GM23338 (cell line): ENCODE measurements at regions not wholly inside any gene's neighbourhood (a gene's known extent, or its start where the extent isn't known, plus 50 kb on each side); places are given as distances from the start of the nearest gene placed in this dataset.
A peak's percentile ranks its signal among the peaks of the same experiment; 100 is the strongest.

Experiments
- ATAC-seq: fragments of 200-7000 bp; cut with Tn5 transposase; 3 replicates; pipeline ENCODE4 v1.9.1; 2020
- DNase-seq: peaks from one replicate; pipeline ENCODE4 v3.0.0-alpha.2; 2015; ENCODE audit warnings: low spot score
- H2AFZ ChIP-seq: fragments of 200-600 bp; sonication (generic); 2 replicates; pipeline ENCODE4 v1.8.0; 2016; ENCODE audit warnings: antibody characterized with exemption, mild to moderate bottlenecking, moderate library complexity
- H3F3A ChIP-seq: fragments of 200-600 bp; sonication (generic); replicated peaks from 2 replicates; pipeline ENCODE4 v1.8.0; 2017; ENCODE audit warnings: antibody characterized with exemption, mixed run types, low read depth
- H3K27ac ChIP-seq: fragments of 200-600 bp; sonication (generic); 2 replicates; pipeline ENCODE4 v1.6.1; 2016; ENCODE audit warnings: low read depth
- H3K27me3 ChIP-seq: fragments of 200-600 bp; sonication (generic); 2 replicates; pipeline ENCODE4 v1.8.0; 2016; ENCODE audit warnings: mild to moderate bottlenecking, mixed run types, moderate library complexity; ENCODE audit not compliant: insufficient read depth
- H3K36me3 ChIP-seq: fragments of 200-600 bp; sonication (generic); 2 replicates; pipeline ENCODE4 v1.8.0; 2016; ENCODE audit warnings: mild to moderate bottlenecking; ENCODE audit not compliant: insufficient read depth
- H3K4me1 ChIP-seq: fragments of 200-600 bp; sonication (generic); 2 replicates; pipeline ENCODE4 v1.8.0; 2016; ENCODE audit warnings: mild to moderate bottlenecking, moderate library complexity; ENCODE audit not compliant: insufficient read depth
- H3K4me2 ChIP-seq: fragments of 200-600 bp; sonication (generic); 2 replicates; pipeline ENCODE4 v1.7.1; 2017; ENCODE audit warnings: mixed run types
- H3K4me3 ChIP-seq: fragments of 200-600 bp; sonication (generic); 2 replicates; pipeline ENCODE4 v1.6.1; 2016; ENCODE audit warnings: mixed run types
- H3K79me2 ChIP-seq: fragments of 200-600 bp; sonication (generic); replicated peaks from 2 replicates; pipeline ENCODE4 v1.8.0; 2017; ENCODE audit warnings: mild to moderate bottlenecking; ENCODE audit not compliant: insufficient read depth
- H3K9me2 ChIP-seq: fragments of 200-600 bp; sonication (generic); 2 replicates; pipeline ENCODE4 v1.8.0; 2017; ENCODE audit not compliant: insufficient read depth
- H4K20me1 ChIP-seq: fragments of 200-600 bp; sonication (generic); replicated peaks from 2 replicates; pipeline ENCODE4 v1.8.0; 2017; ENCODE audit warnings: mild to moderate bottlenecking; ENCODE audit not compliant: insufficient read depth
- H3K27ac Mint-ChIP-seq: 2 replicates; pipeline ENCODE4 v1.8.0; 2020; ENCODE audit warnings: inconsistent platforms, mild to moderate bottlenecking, moderate library complexity, mixed read lengths
- H3K27me3 Mint-ChIP-seq: 3 replicates; pipeline ENCODE4 v1.8.0; 2022; ENCODE audit warnings: low read depth, mild to moderate bottlenecking, moderate library complexity, mixed read lengths, inconsistent platforms; ENCODE audit not compliant: insufficient read depth, poor library complexity
- H3K36me3 Mint-ChIP-seq: 3 replicates; pipeline ENCODE4 v1.8.0; 2021; ENCODE audit warnings: low read depth, mild to moderate bottlenecking, inconsistent platforms, moderate library complexity, mixed read lengths
- H3K4me1 Mint-ChIP-seq: 3 replicates; pipeline ENCODE4 v1.8.0; 2020; ENCODE audit warnings: mild to moderate bottlenecking, inconsistent platforms, mixed read lengths
- H3K4me3 Mint-ChIP-seq: 3 replicates; pipeline ENCODE4 v1.8.0; 2021; ENCODE audit warnings: moderate library complexity, mild to moderate bottlenecking, inconsistent platforms, mixed read lengths
- H3K9me3 Mint-ChIP-seq: 3 replicates; pipeline ENCODE4 v1.8.0; 2020; ENCODE audit warnings: moderate library complexity, mild to moderate bottlenecking, inconsistent platforms, mixed read lengths
- CREB1 ChIP-seq: fragments of 250-450 bp; sonication (Bioruptor Pico); IDR thresholded peaks from 2 replicates; pipeline ENCODE4 v1.5.0; 2020; ENCODE audit warnings: low read depth, mild to moderate bottlenecking, moderate library complexity
- EZH2 ChIP-seq: fragments of 200-600 bp; sonication (generic); IDR thresholded peaks from one replicate; pipeline ENCODE4 v1.8.0; 2017; ENCODE audit warnings: antibody characterized with exemption, mild to moderate bottlenecking, low read depth; ENCODE audit not compliant: unreplicated experiment
- REST ChIP-seq: IDR thresholded peaks from one replicate; pipeline ENCODE4 v1.6.1; 2018; ENCODE audit warnings: antibody characterized with exemption; ENCODE audit not compliant: unreplicated experiment
- ZNF462 ChIP-seq: fragments of 250-450 bp; sonication (Bioruptor Pico); IDR thresholded peaks from 2 replicates; pipeline ENCODE4 v1.5.0; 2020; ENCODE audit warnings: mild to moderate bottlenecking, moderate library complexity

- H3K4me2 ChIP-seq: no peak overlapping the region
- no peak overlapping the region for H3K27ac ChIP-seq
- H2AFZ ChIP-seq: peak overlapping the region; percentile 77; the same call in 1 of the 2 replicates
These were observed 158.6 kb upstream of the RIMS1 start for GRCh38 chr6:71727632-71728294.

More at GRCh38 chr6:71727632-71728294, 158.6 kb upstream of the RIMS1 start:
- peaks cover 5% of the 10 kb centered on the region for H3K27me3 Mint-ChIP-seq
- Histone ChIP-seq H3K36me3 (no peaks in the 10 kb centered on the region), H3K79me2 (no peaks in the 10 kb centered on the region), H3F3A (no peaks in the 10 kb centered on the region), H3K9me2 (no peaks in the 10 kb centered on the region), H4K20me1 (no peaks in the 10 kb centered on the region), H3K4me1 (peaks cover 3% of the 10 kb centered on the region; the same call in 1 of the 2 replicates), H3K4me3 (no peak overlapping the region), H3K27me3 (no peaks in the 10 kb centered on the region)
- no peak for DNase-seq
- TF ChIP-seq ZNF462 (CRISPR knock-in tag) (no peak), EZH2 (no peak), CREB1 (CRISPR knock-in tag) (no peak), REST (no peak)
- no peak for ATAC-seq
- peaks cover 2% of the 10 kb centered on the region; the same call in 1 of the 3 replicates for H3K4me1 Mint-ChIP-seq
- no peak overlapping the region for H3K4me3 Mint-ChIP-seq
- no peaks in the 10 kb centered on the region for H3K36me3 Mint-ChIP-seq
- no peak overlapping the region for H3K27ac Mint-ChIP-seq
- H3K9me3 Mint-ChIP-seq: no peaks in the 10 kb centered on the region
